ENCODE measurements at regions not wholly inside any gene's neighbourhood (a gene's known extent, or its start where the extent isn't known, plus 50 kb on each side); places are given as distances from the start of the nearest gene placed in this dataset.

GRCh38 chr7:32347244-32347828 is 142.8 kb downstream of the LSM5 start:
- TF ChIP-seq MAX (IDR thresholded peaks at IDR 0.05; ENCODE audit: low read depth, low read length): no peak
- peak; percentile 96 for TF ChIP-seq CTCF (IDR thresholded peaks at IDR 0.05; ENCODE audit: low read depth, low read length)
